SK-N-SH (cell line): ENCODE measurements at regions not wholly inside any gene's neighbourhood (a gene's known extent, or its start where the extent isn't known, plus 50 kb on each side); places are given as distances from the start of the nearest gene placed in this dataset.

Experiments used
- CTCF ChIP-seq: fragments of 200-600 bp; sonication (generic); IDR thresholded peaks from 2 replicates; pipeline ENCODE4 v1.6.1; 2017; ENCODE audit warnings: antibody characterized with exemption, mild to moderate bottlenecking, moderate library complexity
- GABPA ChIP-seq: IDR thresholded peaks from 2 replicates; pipeline ENCODE4 v1.4.0; 2012; ENCODE audit warnings: low read depth, mild to moderate bottlenecking
- MAX ChIP-seq: IDR thresholded peaks from 2 replicates; pipeline ENCODE4 v1.4.0; 2012; ENCODE audit warnings: low read depth
- MXI1 ChIP-seq: IDR thresholded peaks from 2 replicates; pipeline ENCODE4 v1.6.1; 2012; ENCODE audit warnings: mild to moderate bottlenecking, low read depth, low read length, improper control_type of control experiment
- POLR2AphosphoS5 ChIP-seq: IDR thresholded peaks from 2 replicates; pipeline ENCODE4 v1.6.1; 2012; ENCODE audit warnings: low read depth, low read length
- REST ChIP-seq: IDR thresholded peaks from 2 replicates; pipeline ENCODE4 v1.6.1; 2012; ENCODE audit warnings: mild to moderate bottlenecking, low read depth, low read length, moderate library complexity
- RFX5 ChIP-seq: IDR thresholded peaks from 2 replicates; pipeline ENCODE4 v1.6.1; 2012; ENCODE audit warnings: mild to moderate bottlenecking, improper control_type of control experiment, low read length
- RXRA ChIP-seq: IDR thresholded peaks from 2 replicates; pipeline ENCODE4 v1.4.0; 2012; ENCODE audit warnings: low read depth, mild to moderate bottlenecking, borderline replicate concordance
- SIN3A ChIP-seq: IDR thresholded peaks from 2 replicates; pipeline ENCODE4 v1.6.1; 2012; ENCODE audit warnings: low read depth, mild to moderate bottlenecking, low read length, moderate library complexity, borderline replicate concordance
- USF2 ChIP-seq: fragments of 150-350 bp; IDR thresholded peaks from 2 replicates; pipeline ENCODE4 v1.6.1; 2017; ENCODE audit warnings: antibody characterized with exemption, low read length, low read depth, borderline replicate concordance

GRCh38 chrX:143298663-143299241, 218.5 kb downstream of the SPANXN3 start:
- no peak for TF ChIP-seq RFX5
- no peak for TF ChIP-seq CTCF
- no peak for TF ChIP-seq MAX
- no peak for TF ChIP-seq REST
- TF ChIP-seq USF2: no peak
- no peak for TF ChIP-seq SIN3A
- TF ChIP-seq RXRA: no peak
- TF ChIP-seq POLR2AphosphoS5: no peak
- no peak for TF ChIP-seq GABPA
- no peak for TF ChIP-seq MXI1
